NCI-H82 treated with DMSO at 0.1 percent for 48 hours (cell line): ENCODE measurements at regions not wholly inside any gene's neighbourhood (a gene's known extent, or its start where the extent isn't known, plus 50 kb on each side); places are given as distances from the start of the nearest gene placed in this dataset.
A peak's percentile ranks its signal among the peaks of the same experiment; 100 is the strongest.
"Not testable (repeated sequence)": the region's sequence is repeated elsewhere in the genome, so short reads cannot be mapped to it uniquely, and the experiment has no call there.

Experiments
- DNase-seq: peaks from one replicate; lab custom pipeline; 2025; ENCODE audit not compliant: unreplicated experiment; lab: John Stamatoyannopoulos, UW

- no peak for DNase-seq
Observed at GRCh38 chr2:208793434-208793833, 386.8 kb downstream of the PTH2R start.

DNA sequence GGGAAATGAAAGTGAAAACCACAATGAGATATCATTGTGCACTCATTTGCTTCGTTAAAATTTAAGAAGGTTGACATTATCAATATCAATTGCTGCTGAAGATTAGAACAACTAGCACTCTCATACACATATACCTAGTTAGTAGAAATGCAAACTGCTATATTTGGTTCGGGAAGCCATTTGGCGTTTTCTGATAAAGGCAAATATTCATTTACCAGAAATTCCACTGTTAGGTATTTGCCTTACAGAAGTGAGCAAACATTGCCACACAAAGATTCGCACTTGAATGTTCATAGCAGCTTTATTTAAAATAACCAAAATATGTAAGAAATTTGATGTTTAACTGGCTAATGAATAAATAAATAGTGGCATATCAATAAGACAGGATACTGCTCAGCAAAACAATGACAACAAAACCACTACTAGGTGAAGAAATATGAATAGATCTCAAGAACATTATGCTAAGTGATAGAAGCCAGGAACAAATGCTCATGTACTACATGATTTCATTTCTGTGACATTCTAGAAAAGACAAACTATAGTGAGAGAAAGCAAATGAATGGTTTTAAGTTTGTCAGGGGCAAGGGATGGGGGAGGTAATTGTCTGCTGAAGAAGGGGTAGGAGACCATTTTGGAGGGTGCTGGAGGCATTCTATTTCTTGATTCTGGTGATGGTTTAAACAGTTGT, 387.8 kb downstream of the PTH2R start:
- DNase-seq, result no peak

- no peak for DNase-seq
Observed at GRCh38 chr2:208798698-208799097, 392.1 kb downstream of the PTH2R start.

DNA sequence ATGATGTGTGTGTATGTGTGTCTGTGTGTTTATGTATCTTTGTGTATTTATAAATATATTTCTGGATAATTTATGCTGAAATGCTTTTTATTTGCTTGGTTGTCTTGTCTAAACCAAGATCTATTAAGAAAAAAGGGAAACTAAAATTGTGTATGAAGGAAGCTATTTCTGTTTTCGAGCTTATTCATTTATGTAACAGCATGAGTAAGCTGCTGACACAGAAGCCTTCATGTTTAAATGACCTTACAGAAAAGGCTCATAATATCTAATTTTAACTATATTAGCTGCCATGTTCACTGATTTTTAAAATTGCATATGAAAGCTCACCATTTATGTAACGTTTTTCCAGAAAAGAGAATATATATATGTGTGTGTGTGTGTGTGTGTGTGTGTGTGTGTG, 392.8 kb downstream of the PTH2R start:
- no peak for DNase-seq

GRCh38 chr2:208800887-208801286, 394.3 kb downstream of the PTH2R start:
- DNase-seq, result not testable (repeated sequence)

- DNase-seq, result no peak
Observed at GRCh38 chr2:208807756-208808155, 401.2 kb downstream of the PTH2R start.

DNA sequence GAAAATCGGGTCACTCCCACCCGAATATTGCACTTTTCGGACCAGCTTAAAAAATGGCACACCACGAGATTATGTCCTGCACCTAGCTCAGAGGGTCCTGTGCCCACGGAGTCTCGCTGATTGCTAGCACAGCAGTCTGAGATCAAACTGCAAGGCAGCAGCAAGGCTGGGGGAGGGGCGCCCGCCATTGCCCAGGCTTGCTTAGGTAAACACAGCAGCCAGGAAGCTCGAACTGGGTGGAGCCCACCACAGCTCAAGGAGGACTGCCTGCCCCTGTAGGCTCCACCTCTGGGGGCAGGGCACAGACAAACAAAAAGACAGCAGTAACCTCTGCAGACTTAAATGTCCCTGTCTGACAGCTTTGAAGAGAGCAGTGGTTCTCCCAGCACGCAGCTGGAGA, 405.3 kb downstream of the PTH2R start:
- DNase-seq, result not testable (repeated sequence)

- no peak for DNase-seq
Observed at GRCh38 chr2:208819190-208819589, 412.6 kb downstream of the PTH2R start.

DNA sequence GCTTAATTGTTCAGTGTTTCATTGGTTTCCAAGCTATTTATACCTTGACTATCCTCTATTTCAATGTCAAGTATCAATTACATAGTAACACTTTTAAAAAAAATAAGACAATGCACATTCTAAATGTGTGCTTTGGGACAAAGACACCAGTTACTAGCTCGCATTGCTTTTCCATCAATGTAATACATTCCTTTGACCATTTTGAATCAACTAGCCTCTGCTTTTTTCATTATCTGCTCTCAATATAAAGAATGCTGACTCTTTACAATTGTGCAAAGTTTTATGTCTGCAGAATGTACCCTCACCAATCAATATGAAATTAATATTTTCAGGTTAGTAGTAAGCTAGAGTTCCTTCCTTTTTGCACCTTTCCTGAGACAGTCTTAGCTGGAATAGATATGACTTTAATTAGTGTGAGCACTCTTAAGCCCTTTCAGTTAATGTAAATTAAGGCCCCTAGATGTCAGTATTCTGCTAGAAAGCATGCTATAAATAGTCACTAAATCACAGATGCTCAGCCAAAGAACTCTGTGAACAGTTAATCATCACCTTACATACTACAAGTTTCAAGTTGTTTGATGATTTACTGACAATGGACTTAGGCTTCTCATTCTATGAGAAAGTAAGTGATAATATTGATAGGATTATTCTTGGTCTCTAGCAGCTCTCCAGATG, 413.6 kb downstream of the PTH2R start:
- peak; percentile 71 for DNase-seq

DNA sequence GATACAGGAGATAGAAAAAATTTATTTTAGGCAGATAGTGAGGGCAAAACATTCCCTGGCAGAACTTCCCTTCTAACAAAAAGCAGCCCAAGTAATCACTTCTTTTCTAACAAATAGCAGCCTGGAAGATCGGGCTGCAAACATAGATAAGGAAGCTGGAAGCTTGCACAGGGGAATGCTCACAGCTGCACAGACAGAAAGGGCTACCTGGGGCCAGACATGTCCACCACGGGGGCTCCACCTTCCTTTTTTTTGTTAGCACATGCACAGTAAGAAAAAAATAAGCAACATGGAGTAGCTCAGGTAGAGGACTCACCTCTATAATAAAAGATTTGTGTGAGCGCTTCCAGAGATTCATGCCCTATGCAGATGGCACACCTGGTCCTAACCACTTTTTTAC, 420.5 kb downstream of the PTH2R start:
- DNase-seq, result no peak

GRCh38 chr2:208827549-208828221, 421.1 kb downstream of the PTH2R start:
- DNase-seq, result no peak

- no peak for DNase-seq
Observed at GRCh38 chr2:208830203-208830602, 423.6 kb downstream of the PTH2R start.

DNA sequence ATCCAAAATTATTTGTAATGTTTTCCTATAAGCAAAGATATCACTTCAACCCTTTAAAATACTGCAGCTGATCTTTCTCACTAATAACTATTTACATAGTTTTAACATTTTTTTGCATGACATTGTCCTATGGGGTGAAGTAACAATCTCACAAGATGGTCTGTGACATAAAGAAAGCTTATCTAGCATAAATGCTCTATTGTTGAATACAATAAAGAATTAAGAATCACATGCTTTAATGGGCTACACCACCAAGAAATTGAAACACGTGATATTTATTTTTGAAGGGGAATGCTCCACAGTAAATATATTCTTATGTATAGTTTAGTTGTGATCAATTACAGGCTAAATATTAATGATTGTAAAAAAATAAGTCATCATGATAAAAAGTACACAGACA, 441.1 kb downstream of the PTH2R start:
- DNase-seq, result no peak

GRCh38 chr2:208854717-208855116, 448.1 kb downstream of the PTH2R start:
- no peak for DNase-seq

GRCh38 chr2:208867374-208867773, 460.8 kb downstream of the PTH2R start:
- no peak for DNase-seq

DNA sequence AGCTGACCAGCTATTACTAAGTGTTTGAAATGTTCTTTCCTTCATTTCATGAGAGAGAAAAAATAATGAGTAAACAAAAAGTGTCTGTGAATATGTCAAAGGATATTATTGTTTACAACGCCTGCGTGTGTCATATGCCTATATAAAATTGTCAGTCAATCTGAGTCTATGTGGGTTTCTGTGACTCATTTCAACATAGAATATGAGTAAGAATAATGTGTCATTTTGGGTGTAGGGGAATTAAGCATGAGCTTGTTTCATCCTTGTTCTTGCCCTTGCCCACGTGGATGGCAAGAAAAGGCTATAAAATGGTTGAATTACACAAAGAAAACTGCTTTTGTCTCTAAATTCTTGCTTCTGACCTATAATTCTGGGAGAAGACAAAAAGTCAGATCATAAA, 466.0 kb downstream of the PTH2R start:
- DNase-seq, result no peak

DNA sequence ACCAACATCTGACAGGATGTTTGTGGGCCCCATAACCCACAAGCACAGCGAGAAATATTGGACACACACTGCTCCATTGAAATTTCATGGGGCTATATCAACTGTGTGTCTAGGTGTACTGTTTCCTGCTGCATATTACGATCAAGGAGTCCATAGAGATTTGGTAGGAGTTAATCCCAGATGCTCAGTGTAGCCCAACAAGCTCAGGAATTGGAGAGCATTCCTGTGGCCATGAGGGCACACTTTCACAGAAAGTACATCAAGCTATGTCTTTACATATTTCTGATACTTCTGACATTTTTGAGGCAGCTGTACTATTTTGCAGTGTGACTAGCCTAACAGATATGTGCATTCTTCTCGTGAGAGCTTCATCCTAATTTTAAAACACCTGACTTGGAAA, 473.1 kb downstream of the PTH2R start:
- DNase-seq, result no peak

DNA sequence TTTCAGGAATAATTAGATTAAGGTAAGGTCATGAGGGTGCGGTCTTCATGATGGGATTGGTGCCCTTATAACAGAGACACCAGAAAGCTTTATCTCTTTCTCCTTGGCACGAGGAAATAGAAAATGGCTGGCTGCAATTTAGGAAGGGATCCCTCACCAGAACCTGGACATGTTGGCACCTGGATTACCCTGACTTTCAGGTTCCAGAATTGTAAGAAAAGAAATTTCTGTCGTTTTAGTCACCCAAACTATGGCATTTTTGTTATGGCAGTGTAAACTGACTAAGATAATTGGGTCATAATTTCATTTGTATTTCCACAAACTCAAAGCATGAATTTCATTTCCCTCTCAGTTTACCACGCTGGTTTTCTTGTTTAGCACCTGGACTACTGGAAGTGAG, 473.6 kb downstream of the PTH2R start:
- no peak for DNase-seq

GRCh38 chr2:208890486-208890885, 483.9 kb downstream of the PTH2R start:
- no peak for DNase-seq

DNA sequence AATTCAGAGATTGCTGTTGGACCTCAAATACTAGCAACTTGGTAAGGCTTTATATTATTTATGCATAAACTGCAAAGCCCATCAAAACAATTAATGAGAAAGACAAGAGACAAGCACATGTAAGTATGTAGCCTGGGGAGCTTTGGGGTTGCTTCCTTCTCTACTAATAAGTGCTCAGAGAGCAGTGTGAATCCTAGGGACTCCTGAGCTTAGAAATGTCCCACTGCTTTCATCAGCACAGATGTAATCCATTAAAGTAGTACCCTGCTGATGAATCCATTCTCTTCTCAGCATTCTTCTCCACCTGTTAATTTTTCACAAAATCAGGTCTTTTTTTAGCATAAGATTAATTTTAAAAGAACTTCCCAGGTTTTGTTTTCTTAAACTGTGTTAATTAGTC, 485.6 kb downstream of the PTH2R start:
- DNase-seq, result no peak

- DNase-seq, result no peak
Observed at GRCh38 chr2:208906330-208906729, 499.7 kb downstream of the PTH2R start.

DNA sequence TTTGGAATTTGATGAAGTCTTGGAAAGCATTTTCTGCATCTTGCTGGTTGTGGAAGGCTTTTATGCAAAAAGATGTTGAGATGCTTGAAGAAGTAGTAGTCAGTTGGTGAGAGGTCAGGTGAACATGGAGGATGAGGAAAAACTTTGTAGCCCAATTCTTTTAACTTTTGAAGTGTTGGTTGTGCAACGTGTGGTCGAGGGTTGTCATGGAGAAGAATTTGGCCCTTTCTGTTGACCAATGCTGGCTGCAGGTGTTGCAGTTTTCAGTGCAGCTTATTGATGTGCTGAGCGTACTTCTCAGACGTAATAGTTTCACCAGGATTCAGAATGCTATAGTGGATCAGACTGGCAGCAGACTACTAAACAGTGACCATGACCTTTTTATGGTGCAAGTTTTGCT, 508.4 kb upstream of the MAP2 start:
- no peak for DNase-seq
